Smooth muscle cell (in vitro differentiated cells): ENCODE measurements at regions not wholly inside any gene's neighbourhood (a gene's known extent, or its start where the extent isn't known, plus 50 kb on each side); places are given as distances from the start of the nearest gene placed in this dataset.

ENCODE experiments used
- DNase-seq: peaks from one replicate; lab custom pipeline; 2025; ENCODE audit not compliant: unreplicated experiment; lab: John Stamatoyannopoulos, UW
- H2AFZ ChIP-seq: fragments of 200-600 bp; sonication (generic); 2 replicates; pipeline ENCODE4 v1.6.0; 2016; ENCODE audit warnings: antibody characterized with exemption, low read depth, mild to moderate bottlenecking
- H3F3A ChIP-seq: fragments of 200-600 bp; sonication (generic); 2 replicates; pipeline ENCODE4 v1.6.0; 2017; ENCODE audit warnings: antibody characterized with exemption, low read depth
- H3K27ac ChIP-seq: fragments of 200-600 bp; sonication (generic); 2 replicates; pipeline ENCODE4 v1.5.1; 2016; ENCODE audit warnings: low read depth, mild to moderate bottlenecking
- H3K27me3 ChIP-seq: fragments of 200-600 bp; sonication (generic); 2 replicates; pipeline ENCODE4 v1.6.1; 2016; ENCODE audit warnings: low read depth, mild to moderate bottlenecking
- H3K36me3 ChIP-seq: fragments of 200-600 bp; sonication (generic); 2 replicates; pipeline ENCODE4 v1.5.1; 2016; ENCODE audit warnings: low read depth
- H3K4me1 ChIP-seq: fragments of 200-600 bp; sonication (generic); 2 replicates; pipeline ENCODE4 v1.5.1; 2016; ENCODE audit warnings: low read depth
- H3K4me2 ChIP-seq: fragments of 200-600 bp; sonication (generic); 2 replicates; pipeline ENCODE4 v1.6.0; 2016; ENCODE audit warnings: mild to moderate bottlenecking
- H3K4me3 ChIP-seq: fragments of 200-600 bp; sonication (generic); 2 replicates; pipeline ENCODE4 v1.5.1; 2016; ENCODE audit warnings: mild to moderate bottlenecking
- H3K79me2 ChIP-seq: fragments of 200-600 bp; sonication (generic); 2 replicates; pipeline ENCODE4 v1.6.0; 2016; ENCODE audit warnings: low read depth, mild to moderate bottlenecking
- H3K9ac ChIP-seq: fragments of 200-600 bp; sonication (generic); 2 replicates; pipeline ENCODE4 v1.6.0; 2016; ENCODE audit warnings: low read depth
- H3K9me3 ChIP-seq: fragments of 200-600 bp; sonication (generic); replicated peaks from 2 replicates; pipeline ENCODE4 v1.5.1; 2016; ENCODE audit warnings: low read depth
- H4K20me1 ChIP-seq: fragments of 200-600 bp; sonication (generic); 2 replicates; pipeline ENCODE4 v1.6.0; 2016; ENCODE audit warnings: low read depth
- CTCF ChIP-seq: fragments of 200-600 bp; sonication (generic); IDR thresholded peaks from 2 replicates; pipeline ENCODE4 v1.5.1; 2017; ENCODE audit warnings: borderline replicate concordance, mild to moderate bottlenecking, antibody characterized with exemption; ENCODE audit not compliant: insufficient read depth, poor library complexity, severe bottlenecking
- WGBS: methylation state at CpG from one replicate; pipeline ENCODE4 v1.1.7; 2016; ENCODE audit warnings: low lambda C conversion rate; 5-methylcytosine and 5-hydroxymethylcytosine counted together

GRCh38 chr6:218153-219018, 73.9 kb upstream of the DUSP22 start:
- Histone ChIP-seq H3K36me3 (no peaks in the 10 kb centered on the region), H3K4me2 (no peak overlapping the region), H2AFZ (no peak overlapping the region), H3K27ac (no peak overlapping the region), H3F3A (no peaks in the 10 kb centered on the region), H3K27me3 (peaks cover 6% of the 10 kb centered on the region), H3K9me3 (no peaks in the 10 kb centered on the region), H3K4me1 (peaks cover 17% of the 10 kb centered on the region), H3K79me2 (no peaks in the 10 kb centered on the region), H3K9ac (no peak overlapping the region), H3K4me3 (no peak overlapping the region), H4K20me1 (no peaks in the 10 kb centered on the region)
- DNase-seq: no peak
- TF ChIP-seq CTCF: no peak
- 83% methylated on average over 22 of the region's 22 CpGs for WGBS

GRCh38 chr6:219019-219570, 73.2 kb upstream of the DUSP22 start:
- no peak for DNase-seq
- Histone ChIP-seq H3K4me3 (no peak overlapping the region), H3K79me2 (no peaks in the 10 kb centered on the region), H3K9me3 (no peaks in the 10 kb centered on the region), H3K4me2 (no peak overlapping the region), H3K27me3 (no peaks in the 10 kb centered on the region), H3K9ac (no peak overlapping the region), H3K27ac (no peak overlapping the region), H4K20me1 (no peaks in the 10 kb centered on the region), H2AFZ (no peak overlapping the region), H3K4me1 (peaks cover 17% of the 10 kb centered on the region), H3K36me3 (no peaks in the 10 kb centered on the region), H3F3A (no peaks in the 10 kb centered on the region)
- WGBS: 93% methylated on average over 3 of the region's 3 CpGs
- TF ChIP-seq CTCF: no peak

DNA sequence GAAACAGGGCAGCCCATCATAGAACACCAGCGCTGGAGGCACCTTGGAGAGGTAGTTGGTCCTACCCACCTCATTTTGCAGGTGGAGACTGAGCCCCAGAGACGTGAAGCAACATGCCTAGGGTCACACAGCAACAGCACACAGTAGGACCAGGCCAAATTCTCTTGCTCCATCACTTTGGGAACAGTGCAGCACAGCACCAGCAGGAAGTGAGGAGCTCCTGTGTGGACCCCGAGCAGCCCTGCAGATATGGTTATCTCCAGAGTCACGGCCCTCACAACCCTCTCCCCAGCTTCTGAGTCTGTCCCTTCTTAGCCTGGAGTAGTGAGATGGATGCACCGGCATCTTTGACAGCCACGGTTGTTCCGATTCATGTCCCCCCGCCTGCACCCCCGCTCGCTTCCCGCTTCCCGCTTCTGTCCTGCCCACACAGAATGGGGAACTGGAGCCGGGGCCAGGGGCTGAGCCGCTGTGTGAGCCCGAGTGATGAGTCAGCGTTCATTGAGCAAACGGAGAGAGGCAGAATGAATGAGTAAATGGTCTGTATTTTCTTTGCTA, 72.6 kb upstream of the DUSP22 start:
- 23% methylated on average over 17 of the region's 17 CpGs for WGBS
- H3K4me1 ChIP-seq: peaks cover 17% of the 10 kb centered on the region
- H3K9me3 ChIP-seq: no peaks in the 10 kb centered on the region
- H3K36me3 ChIP-seq: no peaks in the 10 kb centered on the region
- no peak for TF ChIP-seq CTCF
- H4K20me1 ChIP-seq: no peaks in the 10 kb centered on the region
- no peak overlapping the region for H3K9ac ChIP-seq
- DNase-seq: peak; percentile 11
- H3K27ac ChIP-seq: no peak overlapping the region
- peak overlapping the region; percentile 76 for H3K4me2 ChIP-seq
- H2AFZ ChIP-seq: no peak overlapping the region
- no peaks in the 10 kb centered on the region for H3K27me3 ChIP-seq
- H3K79me2 ChIP-seq: no peaks in the 10 kb centered on the region
- H3K4me3 ChIP-seq: no peak overlapping the region
- H3F3A ChIP-seq: no peaks in the 10 kb centered on the region
